ENCODE measurements at regions not wholly inside any gene's neighbourhood (a gene's known extent, or its start where the extent isn't known, plus 50 kb on each side); places are given as distances from the start of the nearest gene placed in this dataset.

DNA sequence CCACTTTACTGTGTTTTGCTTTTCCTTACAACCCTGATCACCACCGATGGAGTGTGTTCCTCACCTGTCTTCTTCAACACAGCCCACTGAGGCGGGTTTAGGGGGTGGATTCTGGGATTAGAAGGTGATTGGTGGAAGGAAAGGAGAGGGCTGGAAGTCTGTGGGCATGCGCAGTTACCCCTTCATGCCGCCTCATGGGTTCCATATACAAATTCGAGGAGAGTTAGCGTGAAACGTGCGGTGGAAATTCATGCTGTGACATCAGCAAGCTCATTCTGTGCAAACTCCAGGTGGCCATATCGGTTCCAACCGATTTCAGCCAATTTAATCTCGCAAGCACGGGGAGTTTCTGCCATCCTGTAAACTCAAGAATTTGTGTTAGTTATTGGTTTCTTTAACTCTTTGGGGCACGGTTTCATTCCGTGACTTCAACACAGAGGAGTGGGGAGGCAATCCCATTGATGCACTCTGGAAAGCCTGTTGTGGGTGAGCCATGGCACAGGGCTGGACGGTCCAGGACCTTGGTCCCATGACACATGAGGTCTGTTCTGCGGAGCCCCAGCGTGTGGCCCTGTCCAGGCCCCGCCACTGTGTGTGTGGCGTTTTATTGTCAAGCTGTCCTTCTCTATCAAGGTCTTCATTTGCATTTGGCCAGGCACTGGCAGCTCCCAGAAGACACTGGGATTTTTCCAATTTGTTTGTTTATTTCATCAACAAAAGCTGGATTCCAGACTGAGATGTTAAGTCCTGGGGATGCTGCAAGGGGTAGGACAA is 482.8 kb upstream of the SULF2 start:
- Histone ChIP-seq H3K4me2 (ENCODE audit: low read depth, low read length) (no peak overlapping the region), H3K27me3 (ENCODE audit: control insufficient read depth in 1 of 2, insufficient read depth in 2 of 2, low read length in 2 of 2) (no peaks in the 10 kb centered on the region), H3K4me3 (replicated peaks in 1 of 3; ENCODE audit: insufficient read depth in 1 of 3, low read depth in 2 of 3, low read length in 3 of 3) (no peak overlapping the region), H3K27ac (ENCODE audit: extremely low read length, insufficient read depth, low read length) (no peak overlapping the region), H4K20me1 (ENCODE audit: insufficient read depth, low read length) (no peaks in the 10 kb centered on the region), H3K79me2 (ENCODE audit: insufficient read depth, low read length) (no peaks in the 10 kb centered on the region), H2AFZ (ENCODE audit: low read length) (no peak overlapping the region), H3K36me3 (replicated peaks in 1 of 2; ENCODE audit: control insufficient read depth in 1 of 2, insufficient read depth in 2 of 2, low read length in 2 of 2) (no peaks in the 10 kb centered on the region), H3K4me1 (ENCODE audit: insufficient read depth, low read length) (no peaks in the 10 kb centered on the region), H3K9me3 (ENCODE audit: low read length) (no peaks in the 10 kb centered on the region), H3K9ac (ENCODE audit: insufficient read depth, low read depth, low read length) (no peak overlapping the region)
- 55% methylated on average over 19 of the region's 19 CpGs for WGBS (ENCODE audit: low lambda C conversion rate)
- intact Hi-C loops (cut with micrococcal nuclease; ENCODE audit: unreplicated experiment), result no loop called here
- DNase-seq (ENCODE audit: low spot score), result no peak
- BruUV-seq (replicated peaks), result no TSS peak
- CTCF ChIA-PET (ENCODE audit: low intra/inter-chr PET ratio, low total read pairs), result no interaction called here
- no peak for ATAC-seq
- FAIRE-seq, result no peak
- TF ChIP-seq GFI1 (CRISPR knock-in tag; IDR thresholded peaks at IDR 0.05; ENCODE audit: borderline replicate concordance) (no peak), AGO2 (optimal IDR thresholded peaks at IDR 0.05; ENCODE audit: low read depth, low read length) (no peak), PPARG (CRISPR knock-in tag; conservative IDR thresholded peaks at IDR 0.05) (no peak), FOXA3 (CRISPR knock-in tag; IDR thresholded peaks at IDR 0.05) (no peak), CAMTA2 (CRISPR knock-in tag; IDR thresholded peaks at IDR 0.05; ENCODE audit: borderline replicate concordance) (no peak), ZNF354B (CRISPR knock-in tag; IDR thresholded peaks at IDR 0.05) (no peak), ATF1 (CRISPR knock-in tag; IDR thresholded peaks at IDR 0.05) (no peak), DDIT3 (CRISPR knock-in tag; IDR thresholded peaks at IDR 0.05) (no peak), ZNF598 (CRISPR knock-in tag; IDR thresholded peaks at IDR 0.05; ENCODE audit: borderline replicate concordance) (no peak), CHD2 (IDR thresholded peaks at IDR 0.05; ENCODE audit: low read depth, low read length) (no peak), TSC22D2 (CRISPR knock-in tag; IDR thresholded peaks at IDR 0.05; ENCODE audit: borderline replicate concordance) (no peak), DNMT3B (CRISPR knock-in tag; conservative IDR thresholded peaks at IDR 0.05) (no peak), ZKSCAN5 (CRISPR knock-in tag; IDR thresholded peaks at IDR 0.05) (no peak), SOX5 (CRISPR knock-in tag; IDR thresholded peaks at IDR 0.05; ENCODE audit: borderline replicate concordance) (no peak)
- TF ChIP-seq, protein P1, sequence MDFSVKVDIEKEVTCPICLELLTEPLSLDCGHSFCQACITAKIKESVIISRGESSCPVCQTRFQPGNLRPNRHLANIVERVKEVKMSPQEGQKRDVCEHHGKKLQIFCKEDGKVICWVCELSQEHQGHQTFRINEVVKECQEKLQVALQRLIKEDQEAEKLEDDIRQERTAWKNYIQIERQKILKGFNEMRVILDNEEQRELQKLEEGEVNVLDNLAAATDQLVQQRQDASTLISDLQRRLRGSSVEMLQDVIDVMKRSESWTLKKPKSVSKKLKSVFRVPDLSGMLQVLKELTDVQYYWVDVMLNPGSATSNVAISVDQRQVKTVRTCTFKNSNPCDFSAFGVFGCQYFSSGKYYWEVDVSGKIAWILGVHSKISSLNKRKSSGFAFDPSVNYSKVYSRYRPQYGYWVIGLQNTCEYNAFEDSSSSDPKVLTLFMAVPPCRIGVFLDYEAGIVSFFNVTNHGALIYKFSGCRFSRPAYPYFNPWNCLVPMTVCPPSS (IDR thresholded peaks at IDR 0.05), result no peak
- TF ChIP-seq, protein P2, sequence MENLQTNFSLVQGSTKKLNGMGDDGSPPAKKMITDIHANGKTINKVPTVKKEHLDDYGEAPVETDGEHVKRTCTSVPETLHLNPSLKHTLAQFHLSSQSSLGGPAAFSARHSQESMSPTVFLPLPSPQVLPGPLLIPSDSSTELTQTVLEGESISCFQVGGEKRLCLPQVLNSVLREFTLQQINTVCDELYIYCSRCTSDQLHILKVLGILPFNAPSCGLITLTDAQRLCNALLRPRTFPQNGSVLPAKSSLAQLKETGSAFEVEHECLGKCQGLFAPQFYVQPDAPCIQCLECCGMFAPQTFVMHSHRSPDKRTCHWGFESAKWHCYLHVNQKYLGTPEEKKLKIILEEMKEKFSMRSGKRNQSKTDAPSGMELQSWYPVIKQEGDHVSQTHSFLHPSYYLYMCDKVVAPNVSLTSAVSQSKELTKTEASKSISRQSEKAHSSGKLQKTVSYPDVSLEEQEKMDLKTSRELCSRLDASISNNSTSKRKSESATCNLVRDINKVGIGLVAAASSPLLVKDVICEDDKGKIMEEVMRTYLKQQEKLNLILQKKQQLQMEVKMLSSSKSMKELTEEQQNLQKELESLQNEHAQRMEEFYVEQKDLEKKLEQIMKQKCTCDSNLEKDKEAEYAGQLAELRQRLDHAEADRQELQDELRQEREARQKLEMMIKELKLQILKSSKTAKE (CRISPR knock-in tag; IDR thresholded peaks at IDR 0.05; ENCODE audit: borderline replicate concordance), result no peak
- in situ Hi-C loops (cut with HindIII; ENCODE audit: extremely low pct_ligation_motif_present, low pct_unique_long_range_greater_than_20kb), result no loop called here
- POLR2A ChIA-PET, result no interaction called here
